Mucosa of descending colon (tissue), 3 donors: ENCODE measurements at regions not wholly inside any gene's neighbourhood (a gene's known extent, or its start where the extent isn't known, plus 50 kb on each side); places are given as distances from the start of the nearest gene placed in this dataset.

ENCODE experiments used
- ATAC-seq: fragments of 200-7000 bp; cut with Tn5 transposase; one replicate; pipeline ENCODE4 v1.9.1; 2020; ENCODE audit warnings: mild to moderate bottlenecking, moderate library complexity
- DNase-seq, 3 donors: peaks; one replicate each; pipeline ENCODE4 v3.0.0-alpha.2; 2020
- H3K36me3 ChIP-seq: fragments of 200-600 bp; one replicate; pipeline ENCODE4 v1.8.0; 2021; ENCODE audit warnings: low read depth, mild to moderate bottlenecking
- H3K4me1 ChIP-seq: fragments of 200-600 bp; one replicate; pipeline ENCODE4 v1.8.0; 2021; ENCODE audit warnings: low read depth, mild to moderate bottlenecking
- H3K4me3 ChIP-seq: fragments of 200-600 bp; one replicate; pipeline ENCODE4 v1.8.0; 2021; ENCODE audit warnings: mild to moderate bottlenecking
- H3K9me3 ChIP-seq: fragments of 200-600 bp; one replicate; pipeline ENCODE4 v1.8.0; 2021; ENCODE audit warnings: mild to moderate bottlenecking
- CTCF ChIP-seq: fragments of 200-600 bp; IDR thresholded peaks from one replicate; pipeline ENCODE4 v1.8.0; 2022; ENCODE audit warnings: antibody characterized with exemption, mild to moderate bottlenecking
- intact Hi-C, 2 donors: fragments of 100-400 bp; cut with DNase I in 1 of 2; cut with micrococcal nuclease in 1 of 2; formaldehyde crosslinking; loops; one replicate each; pipeline versions ENCODE4 v1.11.0 to v1.11.1; 2022; cut with DNase I, micrococcal nuclease
- donor health status: DM: no; HTN: no; CAD: no; lungs with moderate emphysema.
- donor health status: DM: no; HTN: no; CAD: no.
- donor health status: DM: no; HTN: yes; CAD: no.

- ATAC-seq, result no peak
- no peaks in the 10 kb centered on the region for H3K4me1 ChIP-seq
- no peaks in the 10 kb centered on the region for H3K36me3 ChIP-seq
- H3K9me3 ChIP-seq, result no peaks in the 10 kb centered on the region
- no peak for TF ChIP-seq CTCF
- H3K4me3 ChIP-seq, result no peak overlapping the region
- intact Hi-C loops, result loop anchor here in 1 of 2 donors (10.0 kb wide), 1 partner anchor 289 kb away; the partner anchor contains the start of genes CCDC148 and PKP4
- no peak for DNase-seq
These were observed 51.2 kb upstream of the DAPL1 start for GRCh38 chr2:158743879-158744278.

- no peaks in the 10 kb centered on the region for H3K9me3 ChIP-seq
- H3K4me1 ChIP-seq, result no peaks in the 10 kb centered on the region
- ATAC-seq (peak; percentile 51), DNase-seq (peak in 1 of 3 donors; percentile 72)
- TF ChIP-seq CTCF, result no peak
- intact Hi-C loops, result loop anchor here in 1 of 2 donors (10.0 kb wide), 1 partner anchor 290 kb away; the partner anchor contains the start of genes CCDC148 and PKP4
- no peak overlapping the region for H3K4me3 ChIP-seq
- no peaks in the 10 kb centered on the region for H3K36me3 ChIP-seq
These were observed 49.9 kb upstream of the DAPL1 start for GRCh38 chr2:158745067-158745865.
